GM23248 (cell line): ENCODE measurements at regions not wholly inside any gene's neighbourhood (a gene's known extent, or its start where the extent isn't known, plus 50 kb on each side); places are given as distances from the start of the nearest gene placed in this dataset.
A peak's percentile ranks its signal among the peaks of the same experiment; 100 is the strongest.

Experiments
- DNase-seq: peaks from one replicate; pipeline ENCODE4 v3.0.0-alpha.2; 2015
- H2AFZ ChIP-seq: fragments of 200-600 bp; sonication (generic); 2 replicates; pipeline ENCODE4 v1.6.1; 2016; ENCODE audit warnings: antibody characterized with exemption
- H3F3A ChIP-seq: fragments of 200-600 bp; sonication (generic); 2 replicates; pipeline ENCODE4 v1.6.1; 2016; ENCODE audit warnings: mild to moderate bottlenecking, antibody characterized with exemption, mixed run types; ENCODE audit not compliant: insufficient read depth
- H3K27ac ChIP-seq: fragments of 200-600 bp; sonication (generic); 2 replicates; pipeline ENCODE4 v1.5.1; 2016; ENCODE audit warnings: mild to moderate bottlenecking
- H3K27me3 ChIP-seq: fragments of 200-600 bp; sonication (generic); replicated peaks from 2 replicates; pipeline ENCODE4 v1.6.1; 2016; ENCODE audit warnings: mild to moderate bottlenecking; ENCODE audit not compliant: insufficient read depth
- H3K36me3 ChIP-seq: fragments of 200-600 bp; sonication (generic); 2 replicates; pipeline ENCODE4 v1.6.1; 2016; ENCODE audit warnings: low read depth, mild to moderate bottlenecking
- H3K4me1 ChIP-seq: fragments of 200-600 bp; sonication (generic); 2 replicates; pipeline ENCODE4 v1.6.1; 2016; ENCODE audit warnings: mild to moderate bottlenecking; ENCODE audit not compliant: insufficient read depth
- H3K4me2 ChIP-seq: fragments of 200-600 bp; sonication (generic); one replicate; pipeline ENCODE4 v1.6.1; 2016; ENCODE audit warnings: mild to moderate bottlenecking; ENCODE audit not compliant: unreplicated experiment
- H3K4me3 ChIP-seq: fragments of 200-600 bp; sonication (generic); 2 replicates; pipeline ENCODE4 v1.5.1; 2016; ENCODE audit warnings: mild to moderate bottlenecking
- H3K79me2 ChIP-seq: fragments of 200-600 bp; sonication (generic); 2 replicates; pipeline ENCODE4 v1.6.1; 2016; ENCODE audit warnings: mild to moderate bottlenecking; ENCODE audit not compliant: insufficient read depth
- H3K9ac ChIP-seq: fragments of 200-600 bp; sonication (generic); 2 replicates; pipeline ENCODE4 v1.6.1; 2016; ENCODE audit warnings: mild to moderate bottlenecking
- H3K9me2 ChIP-seq: fragments of 200-600 bp; sonication (generic); 2 replicates; pipeline ENCODE4 v1.6.1; 2016; ENCODE audit warnings: mixed run types, mild to moderate bottlenecking, moderate library complexity; ENCODE audit not compliant: insufficient read depth
- H3K9me3 ChIP-seq: fragments of 200-600 bp; sonication (generic); one replicate; pipeline ENCODE4 v1.6.1; 2017; ENCODE audit warnings: low read depth
- H4K20me1 ChIP-seq: fragments of 200-600 bp; sonication (generic); 2 replicates; pipeline ENCODE4 v1.6.0; 2016; ENCODE audit not compliant: insufficient read depth
- EZH2 ChIP-seq: fragments of 200-600 bp; sonication (generic); IDR thresholded peaks from 2 replicates; pipeline ENCODE4 v1.6.1; 2018; ENCODE audit warnings: antibody characterized with exemption, mild to moderate bottlenecking; ENCODE audit not compliant: insufficient read depth, poor library complexity, severe bottlenecking
- EZH2phosphoT487 ChIP-seq: fragments of 200-600 bp; sonication (generic); IDR thresholded peaks from 2 replicates; pipeline ENCODE4 v1.6.1; 2018; ENCODE audit warnings: antibody characterized with exemption, moderate library complexity, mild to moderate bottlenecking, low read depth; ENCODE audit not compliant: insufficient read depth
- WGBS, 2 experiments: methylation state at CpG; one replicate each; pipeline ENCODE4 v1.1.6; 2015 to 2017; ENCODE audit warnings: low lambda C conversion rate in 2 of 2, low coverage in 1 of 2; ENCODE audit errors: missing lambda C conversion rate in 2 of 2; 5-methylcytosine and 5-hydroxymethylcytosine counted together
- in situ Hi-C: fragments of 300-500 bp; cut with MboI; formaldehyde crosslinking; loops from 2 replicates; pipeline ENCODE4 v1.15.0; 2020

GRCh38 chr14:58882577-58883018 is 244.8 kb downstream of the DACT1 start:
- 16 to 23% methylated on average over 4 of the region's 4 CpGs for WGBS, 2 experiments
- Histone ChIP-seq H3K9me2 (no peaks in the 10 kb centered on the region), H4K20me1 (no peaks in the 10 kb centered on the region), H3K4me1 (peaks cover 10% of the 10 kb centered on the region; the same call in 1 of the 2 replicates), H3K27ac (no peak overlapping the region), H3K36me3 (no peaks in the 10 kb centered on the region), H3K27me3 (no peaks in the 10 kb centered on the region), H3K4me2 (peak overlapping the region; percentile 5), H3K9ac (no peak overlapping the region), H3K9me3 (no peaks in the 10 kb centered on the region), H3K4me3 (no peak overlapping the region), H3F3A (peaks cover 16% of the 10 kb centered on the region), H2AFZ (no peak overlapping the region), H3K79me2 (no peaks in the 10 kb centered on the region)
- DNase-seq: peak; percentile 78
- in situ Hi-C loops: no loop called here
- peak; percentile 99 for TF ChIP-seq EZH2phosphoT487
- TF ChIP-seq EZH2: no peak

DNA sequence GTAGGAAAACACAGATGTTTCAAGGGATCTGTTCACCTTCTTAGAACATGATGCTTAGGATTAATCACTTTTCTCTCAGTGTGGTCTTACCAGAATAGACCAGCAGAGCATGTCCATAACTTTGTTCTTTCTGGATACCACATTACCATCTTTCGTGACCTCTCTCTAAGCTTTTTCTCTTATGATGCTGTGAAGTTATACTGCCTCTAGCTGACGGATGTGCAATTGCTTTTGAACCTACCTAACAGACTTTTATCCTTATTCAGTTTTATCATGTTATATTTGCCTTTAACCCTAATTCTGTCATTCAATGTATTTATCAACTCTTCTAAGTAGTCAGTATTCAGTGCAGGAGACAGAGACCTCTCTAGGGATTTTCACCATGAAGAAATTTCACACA is 246.7 kb downstream of the DACT1 start:
- no peak overlapping the region for H3K9ac ChIP-seq
- in situ Hi-C loops: no loop called here
- H3K4me1 ChIP-seq: peaks cover 10% of the 10 kb centered on the region; the same call in 1 of the 2 replicates
- H3K36me3 ChIP-seq: no peaks in the 10 kb centered on the region
- no peak overlapping the region for H3K4me2 ChIP-seq
- H3K9me3 ChIP-seq: no peaks in the 10 kb centered on the region
- no peak for TF ChIP-seq EZH2phosphoT487
- no peak for TF ChIP-seq EZH2
- 87 to 92% methylated on average over 2 of the region's 2 CpGs for WGBS, 2 experiments
- no peak overlapping the region for H3K4me3 ChIP-seq
- H3K79me2 ChIP-seq: no peaks in the 10 kb centered on the region
- H3K27ac ChIP-seq: no peak overlapping the region
- H4K20me1 ChIP-seq: no peaks in the 10 kb centered on the region
- H3K27me3 ChIP-seq: no peaks in the 10 kb centered on the region
- no peak for DNase-seq
- H3F3A ChIP-seq: peaks cover 16% of the 10 kb centered on the region
- no peaks in the 10 kb centered on the region for H3K9me2 ChIP-seq
- no peak overlapping the region for H2AFZ ChIP-seq

DNA sequence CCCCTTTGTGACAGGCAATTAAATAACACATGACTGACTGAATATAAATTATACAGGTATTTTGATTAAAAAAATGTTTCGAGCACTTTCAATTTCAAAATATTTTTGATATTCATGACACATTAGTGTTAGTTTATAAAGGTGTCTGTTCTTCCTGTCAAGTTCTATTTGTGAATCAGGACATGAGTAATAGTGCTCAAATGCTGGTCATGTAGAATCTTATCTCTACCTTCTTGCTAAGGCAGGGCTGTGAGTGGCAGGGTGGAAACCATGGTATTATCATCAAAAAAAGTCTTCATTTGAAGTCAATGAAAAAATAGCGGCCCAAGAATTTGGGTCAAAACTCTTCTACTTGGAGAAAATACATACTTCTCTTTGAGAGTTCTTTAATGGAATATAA is 250.2 kb downstream of the DACT1 start:
- Histone ChIP-seq H3K9me3 (no peaks in the 10 kb centered on the region), H3K4me1 (0 out of 2 replicates have a peak, but pooled peaks cover under 1% of the 10 kb centered on the region), H3K36me3 (no peaks in the 10 kb centered on the region), H3K9me2 (no peaks in the 10 kb centered on the region), H3K4me2 (no peak overlapping the region), H3K9ac (no peak overlapping the region), H3F3A (peaks cover 5% of the 10 kb centered on the region; the same call in 1 of the 2 replicates), H3K27ac (no peak overlapping the region), H4K20me1 (no peaks in the 10 kb centered on the region), H3K27me3 (no peaks in the 10 kb centered on the region), H3K79me2 (no peaks in the 10 kb centered on the region), H2AFZ (no peak overlapping the region), H3K4me3 (no peak overlapping the region)
- in situ Hi-C loops: no loop called here
- 92 to 96% methylated on average over 2 of the region's 2 CpGs for WGBS, 2 experiments
- TF ChIP-seq EZH2 (no peak), EZH2phosphoT487 (no peak)
- DNase-seq: no peak

DNA sequence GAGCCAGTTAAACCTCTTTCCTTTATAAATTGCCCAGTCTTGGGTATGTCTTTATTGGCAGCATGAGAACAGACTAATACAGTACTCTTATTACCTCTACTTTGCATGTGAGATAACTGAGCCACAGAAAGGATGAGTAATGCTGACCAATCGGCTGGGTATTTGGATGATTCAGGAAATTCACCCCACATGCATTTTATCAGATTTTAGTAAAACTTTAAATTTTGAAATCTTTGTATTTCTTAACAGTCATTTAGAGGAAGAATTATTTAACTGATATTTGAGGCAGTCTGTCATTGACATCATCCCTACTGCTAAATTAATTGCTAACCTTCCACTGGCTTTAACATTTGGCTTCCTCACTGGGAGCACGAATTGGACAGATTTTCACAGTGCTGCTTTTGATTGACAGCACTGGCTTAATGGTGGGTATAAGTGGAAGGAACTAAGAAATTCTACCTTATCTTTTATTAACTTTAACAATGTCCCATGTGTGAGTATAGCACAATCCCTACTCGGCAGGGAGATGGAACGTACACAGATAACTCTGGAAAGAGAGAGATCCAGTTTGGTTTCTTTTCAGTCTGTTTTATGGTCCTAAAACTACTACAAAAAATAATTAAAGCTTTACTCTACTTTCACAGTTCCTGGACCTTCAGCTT is 261.0 kb downstream of the DACT1 start:
- Histone ChIP-seq H3K4me1 (peaks cover 21% of the 10 kb centered on the region), H2AFZ (no peak overlapping the region), H3K36me3 (no peaks in the 10 kb centered on the region), H4K20me1 (no peaks in the 10 kb centered on the region), H3K27ac (peak overlapping the region; percentile 87), H3K4me3 (peak overlapping the region; percentile 38), H3K79me2 (no peaks in the 10 kb centered on the region), H3F3A (peaks cover 26% of the 10 kb centered on the region), H3K27me3 (no peaks in the 10 kb centered on the region), H3K4me2 (peak overlapping the region; percentile 60), H3K9ac (peak overlapping the region; percentile 61), H3K9me2 (no peaks in the 10 kb centered on the region), H3K9me3 (no peaks in the 10 kb centered on the region)
- peak; percentile 93 for DNase-seq
- in situ Hi-C loops: no loop called here
- TF ChIP-seq EZH2phosphoT487: peak; percentile 85
- TF ChIP-seq EZH2: no peak
- 45 to 50% methylated on average over 4 of the region's 4 CpGs for WGBS, 2 experiments
